ENCODE measurements at regions not wholly inside any gene's neighbourhood (a gene's known extent, or its start where the extent isn't known, plus 50 kb on each side); places are given as distances from the start of the nearest gene placed in this dataset.

DNA sequence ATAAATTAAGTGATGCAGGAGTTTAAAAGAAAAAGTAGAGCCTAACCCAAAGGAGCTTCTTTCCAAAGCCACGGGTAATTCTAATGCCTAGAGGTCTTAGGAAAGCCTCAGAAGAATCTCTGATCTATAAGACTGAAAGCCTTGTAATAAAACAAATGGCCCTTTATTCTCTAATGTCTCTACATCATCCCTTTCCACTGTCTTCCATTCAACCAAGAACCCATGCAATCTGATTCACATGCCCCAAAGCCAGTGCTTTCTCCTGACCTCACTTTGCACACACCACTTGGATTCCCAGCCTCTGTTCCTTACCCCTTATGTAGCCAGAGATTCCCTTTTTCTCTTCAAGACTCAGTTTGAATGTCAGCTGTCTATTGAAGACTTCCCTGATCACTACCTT, 252.9 kb upstream of the NRSN1 start:
- TF ChIP-seq EZH2phosphoT487 (IDR thresholded peaks at IDR 0.05; ENCODE audit: low read depth, severe bottlenecking, unreplicated experiment) (no peak), CTCF (IDR thresholded peaks at IDR 0.05; ENCODE audit: poor library complexity) (no peak), EZH2 (IDR thresholded peaks at IDR 0.05; ENCODE audit: borderline replicate concordance) (no peak)
